NCI-H345 treated with DMSO at 0.1 percent for 48 hours (cell line): ENCODE measurements at regions not wholly inside any gene's neighbourhood (a gene's known extent, or its start where the extent isn't known, plus 50 kb on each side); places are given as distances from the start of the nearest gene placed in this dataset.
"Not testable (repeated sequence)": the region's sequence is repeated elsewhere in the genome, so short reads cannot be mapped to it uniquely, and the experiment has no call there.

Experiments
- DNase-seq: peaks from one replicate; lab custom pipeline; 2025; ENCODE audit not compliant: unreplicated experiment; lab: John Stamatoyannopoulos, UW

GRCh38 chr13:48843630-48844380 is 131.9 kb upstream of the FNDC3A start:
- DNase-seq: no peak

- no peak for DNase-seq
These were observed 131.0 kb upstream of the FNDC3A start for GRCh38 chr13:48844676-48845075.

- no peak for DNase-seq
These were observed 126.2 kb upstream of the FNDC3A start for GRCh38 chr13:48849515-48849914.

- no peak for DNase-seq
These were observed 124.0 kb upstream of the FNDC3A start for GRCh38 chr13:48851707-48852106.

- no peak for DNase-seq
These were observed 122.6 kb upstream of the FNDC3A start for GRCh38 chr13:48852911-48853727.

GRCh38 chr13:48853728-48854102 is 122.0 kb upstream of the FNDC3A start:
- no peak for DNase-seq

- no peak for DNase-seq
These were observed 118.1 kb upstream of the FNDC3A start for GRCh38 chr13:48857576-48857975.

GRCh38 chr13:48858122-48858902 is 117.4 kb upstream of the FNDC3A start:
- no peak for DNase-seq

GRCh38 chr13:48859272-48860105 is 116.2 kb upstream of the FNDC3A start:
- no peak for DNase-seq

- no peak for DNase-seq
These were observed 115.3 kb upstream of the FNDC3A start for GRCh38 chr13:48860364-48860763.

- DNase-seq: no peak
These were observed 113.1 kb upstream of the FNDC3A start for GRCh38 chr13:48862572-48862971.

- DNase-seq: no peak
These were observed 111.6 kb upstream of the FNDC3A start for GRCh38 chr13:48864100-48864499.

- DNase-seq: no peak
These were observed 109.5 kb upstream of the FNDC3A start for GRCh38 chr13:48866249-48866648.

GRCh38 chr13:48873081-48873480 is 102.6 kb upstream of the FNDC3A start:
- no peak for DNase-seq

- no peak for DNase-seq
These were observed 102.1 kb upstream of the FNDC3A start for GRCh38 chr13:48873587-48873986.

- DNase-seq: no peak
These were observed 101.5 kb upstream of the FNDC3A start for GRCh38 chr13:48874165-48874564.

GRCh38 chr13:48875047-48875446 is 100.7 kb upstream of the FNDC3A start:
- no peak for DNase-seq

GRCh38 chr13:48876289-48876688 is 99.4 kb upstream of the FNDC3A start:
- DNase-seq: no peak

GRCh38 chr13:48879432-48879831 is 96.3 kb upstream of the FNDC3A start:
- no peak for DNase-seq

- no peak for DNase-seq
These were observed 95.9 kb upstream of the FNDC3A start for GRCh38 chr13:48879854-48880253.

- not testable (repeated sequence) for DNase-seq
These were observed 91.9 kb upstream of the FNDC3A start for GRCh38 chr13:48883786-48884185.
